Endodermal cell (in vitro differentiated cells): ENCODE measurements at regions not wholly inside any gene's neighbourhood (a gene's known extent, or its start where the extent isn't known, plus 50 kb on each side); places are given as distances from the start of the nearest gene placed in this dataset.

Experiments used
- DNase-seq: peaks from one replicate; pipeline ENCODE4 v3.0.0-alpha.2; 2017
- H3K27ac ChIP-seq: 2 replicates; pipeline ENCODE4 v1.5.1; 2013; ENCODE audit warnings: mild to moderate bottlenecking, low read depth, low read length, moderate library complexity
- H3K27me3 ChIP-seq: 2 replicates; pipeline ENCODE4 v1.6.1; 2013; ENCODE audit warnings: mild to moderate bottlenecking, low read length, moderate library complexity; ENCODE audit not compliant: insufficient read depth, control insufficient read depth, poor library complexity, severe bottlenecking
- H3K36me3 ChIP-seq: 2 replicates; pipeline ENCODE4 v1.7.0; 2013; ENCODE audit warnings: mild to moderate bottlenecking, low read length, moderate library complexity; ENCODE audit not compliant: control insufficient read depth, insufficient read depth
- H3K4me1 ChIP-seq: one replicate; pipeline ENCODE4 v1.7.0; 2013; ENCODE audit warnings: low read length; ENCODE audit not compliant: control insufficient read depth, insufficient read depth
- H3K4me3 ChIP-seq: 2 replicates; pipeline ENCODE4 v1.5.1; 2013; ENCODE audit warnings: mild to moderate bottlenecking, low read length, moderate library complexity
- H3K9ac ChIP-seq: 2 replicates; pipeline ENCODE4 v1.6.1; 2013; ENCODE audit warnings: mild to moderate bottlenecking, low read length, moderate library complexity; ENCODE audit not compliant: poor library complexity, severe bottlenecking; ENCODE audit errors: extremely low read depth
- H3K9me3 ChIP-seq: 2 replicates; pipeline ENCODE4 v1.6.1; 2013; ENCODE audit warnings: mild to moderate bottlenecking, low read length, moderate library complexity; ENCODE audit not compliant: control insufficient read depth
- H3K27ac Mint-ChIP-seq: 2 replicates; pipeline ENCODE4 v1.8.0; 2020; ENCODE audit warnings: mixed read lengths
- H3K27me3 Mint-ChIP-seq: 2 replicates; pipeline ENCODE4 v1.8.0; 2021; ENCODE audit warnings: mild to moderate bottlenecking, mixed read lengths; ENCODE audit not compliant: insufficient read depth
- H3K36me3 Mint-ChIP-seq: 2 replicates; pipeline ENCODE4 v1.8.0; 2020; ENCODE audit warnings: low read depth, mixed read lengths
- H3K4me1 Mint-ChIP-seq: 2 replicates; pipeline ENCODE4 v1.8.0; 2020; ENCODE audit warnings: mixed read lengths
- H3K4me3 Mint-ChIP-seq: 2 replicates; pipeline ENCODE4 v1.8.0; 2020; ENCODE audit warnings: mild to moderate bottlenecking, moderate library complexity, mixed read lengths
- H3K9me3 Mint-ChIP-seq: 2 replicates; pipeline ENCODE4 v1.8.0; 2020; ENCODE audit warnings: mild to moderate bottlenecking, mixed read lengths
- WGBS, 2 experiments: methylation state at CpG; one replicate each; pipeline versions ENCODE4 v1.1.5 to v1.1.7; 2013; ENCODE audit warnings: missing lambda C conversion rate in 2 of 2, mixed read lengths in 1 of 2; ENCODE audit not compliant: insufficient coverage in 1 of 2, insufficient read length in 1 of 2; 5-methylcytosine and 5-hydroxymethylcytosine counted together
- TF ChIP-seq, protein P1 (sequence below): fragments of 200-600 bp; sonication (generic); conservative IDR thresholded peaks from 2 replicates; pipeline ENCODE4 v1.5.0; 2021; ENCODE audit warnings: antibody characterized with exemption, mild to moderate bottlenecking

DNA sequence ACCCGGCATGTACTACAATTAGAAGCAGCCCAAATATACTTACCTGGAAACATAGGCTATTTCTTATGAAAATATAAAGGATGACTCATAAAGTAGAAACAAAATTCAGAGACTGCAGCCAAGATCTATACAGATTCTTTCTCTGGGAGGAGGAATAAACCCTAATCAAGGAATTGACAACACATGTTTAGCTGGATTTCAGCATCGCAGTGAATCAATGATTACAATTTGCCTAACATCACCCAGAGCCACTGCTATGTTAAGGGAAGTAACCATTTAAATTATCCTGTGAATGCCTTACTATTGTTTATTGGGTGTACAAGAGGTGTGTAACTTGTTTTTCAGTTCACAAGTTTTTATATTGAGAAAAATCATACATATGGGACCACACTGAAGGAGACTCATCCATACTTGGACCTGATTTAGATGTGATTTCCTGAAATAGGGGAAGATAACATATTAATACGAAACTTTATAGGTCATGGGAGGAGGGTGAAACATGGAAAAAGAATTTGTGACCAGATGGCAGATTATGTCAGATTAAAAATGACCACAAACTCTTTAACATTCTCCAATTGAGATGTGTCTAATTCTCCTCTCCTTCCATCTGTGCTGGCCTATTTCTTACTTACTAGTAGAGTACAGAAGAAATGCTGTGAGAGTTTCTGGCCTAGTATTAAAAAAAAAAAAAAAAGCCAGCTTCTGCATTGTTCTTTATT is 1168.4 kb downstream of the SLITRK1 start:
- Mint-ChIP-seq H3K4me3 (no peak overlapping the region), H3K36me3 (no peaks in the 10 kb centered on the region), H3K4me1 (no peaks in the 10 kb centered on the region), H3K9me3 (no peaks in the 10 kb centered on the region), H3K27ac (no peak overlapping the region), H3K27me3 (no peaks in the 10 kb centered on the region)
- Histone ChIP-seq H3K9me3 (no peaks in the 10 kb centered on the region), H3K27me3 (no peaks in the 10 kb centered on the region), H3K9ac (no peak overlapping the region), H3K27ac (no peak overlapping the region), H3K4me3 (no peak overlapping the region), H3K36me3 (no peaks in the 10 kb centered on the region), H3K4me1 (no peaks in the 10 kb centered on the region)
- TF ChIP-seq, protein P1, sequence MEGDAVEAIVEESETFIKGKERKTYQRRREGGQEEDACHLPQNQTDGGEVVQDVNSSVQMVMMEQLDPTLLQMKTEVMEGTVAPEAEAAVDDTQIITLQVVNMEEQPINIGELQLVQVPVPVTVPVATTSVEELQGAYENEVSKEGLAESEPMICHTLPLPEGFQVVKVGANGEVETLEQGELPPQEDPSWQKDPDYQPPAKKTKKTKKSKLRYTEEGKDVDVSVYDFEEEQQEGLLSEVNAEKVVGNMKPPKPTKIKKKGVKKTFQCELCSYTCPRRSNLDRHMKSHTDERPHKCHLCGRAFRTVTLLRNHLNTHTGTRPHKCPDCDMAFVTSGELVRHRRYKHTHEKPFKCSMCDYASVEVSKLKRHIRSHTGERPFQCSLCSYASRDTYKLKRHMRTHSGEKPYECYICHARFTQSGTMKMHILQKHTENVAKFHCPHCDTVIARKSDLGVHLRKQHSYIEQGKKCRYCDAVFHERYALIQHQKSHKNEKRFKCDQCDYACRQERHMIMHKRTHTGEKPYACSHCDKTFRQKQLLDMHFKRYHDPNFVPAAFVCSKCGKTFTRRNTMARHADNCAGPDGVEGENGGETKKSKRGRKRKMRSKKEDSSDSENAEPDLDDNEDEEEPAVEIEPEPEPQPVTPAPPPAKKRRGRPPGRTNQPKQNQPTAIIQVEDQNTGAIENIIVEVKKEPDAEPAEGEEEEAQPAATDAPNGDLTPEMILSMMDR, result no peak
- DNase-seq, result no peak
- 93% methylated on average over 2 of the region's 3 CpGs; no CpG with 5 or more reads in 1 of the 2 experiments for WGBS, 2 experiments

GRCh38 chr13:82702513-82702912 is 1179.8 kb downstream of the SLITRK1 start:
- Histone ChIP-seq H3K27me3 (no peaks in the 10 kb centered on the region), H3K27ac (no peak overlapping the region), H3K4me3 (no peak overlapping the region), H3K36me3 (no peaks in the 10 kb centered on the region), H3K9me3 (no peaks in the 10 kb centered on the region), H3K4me1 (no peaks in the 10 kb centered on the region), H3K9ac (no peak overlapping the region)
- peaks cover 1% of the 10 kb centered on the region for H3K4me1 Mint-ChIP-seq
- H3K27me3 Mint-ChIP-seq, result no peaks in the 10 kb centered on the region
- 71% methylated on average over 1 of the region's 1 CpG; no CpG with 5 or more reads in 1 of the 2 experiments for WGBS, 2 experiments
- H3K9me3 Mint-ChIP-seq, result no peaks in the 10 kb centered on the region
- H3K4me3 Mint-ChIP-seq, result no peak overlapping the region
- H3K27ac Mint-ChIP-seq, result no peak overlapping the region
- no peaks in the 10 kb centered on the region for H3K36me3 Mint-ChIP-seq
- no peak for DNase-seq
- TF ChIP-seq, protein P1, result no peak

DNA sequence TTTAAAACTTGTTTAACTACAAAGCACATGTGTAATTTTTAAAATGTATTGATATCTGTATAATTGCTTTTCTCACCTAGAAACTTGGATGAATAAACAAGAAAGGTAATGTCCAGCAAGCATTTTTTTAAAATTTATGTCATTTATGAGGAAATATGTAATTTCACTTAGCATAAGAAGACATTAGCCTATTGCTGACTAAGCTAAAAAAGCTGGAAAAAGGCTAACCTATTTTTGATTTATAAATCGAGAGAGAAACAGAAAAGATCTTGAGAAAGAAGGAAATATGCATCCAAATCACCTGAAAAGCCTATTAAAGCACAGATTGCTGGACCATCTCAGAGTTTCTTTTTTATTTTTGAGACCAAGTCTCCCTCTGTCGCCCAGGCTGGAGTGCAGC is 1181.3 kb downstream of the SLITRK1 start:
- no peaks in the 10 kb centered on the region for H3K9me3 Mint-ChIP-seq
- DNase-seq, result no peak
- Histone ChIP-seq H3K36me3 (no peaks in the 10 kb centered on the region), H3K27me3 (no peaks in the 10 kb centered on the region), H3K9me3 (no peaks in the 10 kb centered on the region), H3K9ac (no peak overlapping the region), H3K27ac (no peak overlapping the region), H3K4me3 (no peak overlapping the region), H3K4me1 (no peaks in the 10 kb centered on the region)
- no peaks in the 10 kb centered on the region for H3K27me3 Mint-ChIP-seq
- peaks cover 1% of the 10 kb centered on the region for H3K4me1 Mint-ChIP-seq
- 89 to 92% methylated on average over 2 of the region's 2 CpGs for WGBS, 2 experiments
- TF ChIP-seq, protein P1, result no peak
- H3K27ac Mint-ChIP-seq, result no peak overlapping the region
- no peak overlapping the region for H3K4me3 Mint-ChIP-seq
- no peaks in the 10 kb centered on the region for H3K36me3 Mint-ChIP-seq
